K562 (cell line): ENCODE measurements at regions not wholly inside any gene's neighbourhood (a gene's known extent, or its start where the extent isn't known, plus 50 kb on each side); places are given as distances from the start of the nearest gene placed in this dataset.

Experiments
- FOXJ3 ChIP-seq: sonication (generic); formaldehyde crosslinking; IDR thresholded peaks from 2 replicates; pipeline ENCODE4 v1.4.0; 2020; ENCODE audit warnings: mild to moderate bottlenecking, missing genetic modification reagents
- NR2C1 ChIP-seq, 2 experiments: fragments of 450-650 bp; IDR thresholded peaks; 2 replicates each; pipeline ENCODE4 v1.6.1; 2017; ENCODE audit warnings: mild to moderate bottlenecking in 2 of 2, antibody characterized with exemption in 1 of 2, inconsistent platforms in 1 of 2, missing compliant biosample characterization in 1 of 2, missing genetic modification characterization in 1 of 2
- PHF8 ChIP-seq: fragments of 200-600 bp; sonication (generic); IDR thresholded peaks from 2 replicates; pipeline ENCODE4 v1.6.1; 2012; ENCODE audit warnings: mixed run types, mild to moderate bottlenecking, inconsistent platforms, low read length, moderate library complexity, borderline replicate concordance
- POLR2AphosphoS5 ChIP-seq: IDR thresholded peaks from 2 replicates; pipeline ENCODE4 v1.6.1; 2011; ENCODE audit warnings: mild to moderate bottlenecking, low read depth, low read length, moderate library complexity; ENCODE audit not compliant: control insufficient read depth, insufficient read depth
- SMARCA5 ChIP-seq: fragments of 450-650 bp; IDR thresholded peaks from 2 replicates; pipeline ENCODE4 v1.6.1; 2016
- TF ChIP-seq, protein P1 (sequence below), 3 experiments: IDR thresholded peaks in 2 of 3; conservative IDR thresholded peaks in 1 of 3; 2 replicates each; pipeline ENCODE4 v1.5.1; 2011 to 2012; ENCODE audit warnings: low read length in 3 of 3, mild to moderate bottlenecking in 3 of 3, control low read depth in 2 of 3, improper control_type of control experiment in 1 of 3, inconsistent platforms in 1 of 3, low read depth in 1 of 3, mixed read lengths in 1 of 3, moderate library complexity in 1 of 3; ENCODE audit not compliant: insufficient read depth in 2 of 3
- TF ChIP-seq, protein P2 (sequence below): fragments of 450-650 bp; formaldehyde crosslinking; IDR thresholded peaks from 2 replicates; pipeline ENCODE4 v1.4.0; 2020; ENCODE audit warnings: mild to moderate bottlenecking, moderate library complexity

DNA sequence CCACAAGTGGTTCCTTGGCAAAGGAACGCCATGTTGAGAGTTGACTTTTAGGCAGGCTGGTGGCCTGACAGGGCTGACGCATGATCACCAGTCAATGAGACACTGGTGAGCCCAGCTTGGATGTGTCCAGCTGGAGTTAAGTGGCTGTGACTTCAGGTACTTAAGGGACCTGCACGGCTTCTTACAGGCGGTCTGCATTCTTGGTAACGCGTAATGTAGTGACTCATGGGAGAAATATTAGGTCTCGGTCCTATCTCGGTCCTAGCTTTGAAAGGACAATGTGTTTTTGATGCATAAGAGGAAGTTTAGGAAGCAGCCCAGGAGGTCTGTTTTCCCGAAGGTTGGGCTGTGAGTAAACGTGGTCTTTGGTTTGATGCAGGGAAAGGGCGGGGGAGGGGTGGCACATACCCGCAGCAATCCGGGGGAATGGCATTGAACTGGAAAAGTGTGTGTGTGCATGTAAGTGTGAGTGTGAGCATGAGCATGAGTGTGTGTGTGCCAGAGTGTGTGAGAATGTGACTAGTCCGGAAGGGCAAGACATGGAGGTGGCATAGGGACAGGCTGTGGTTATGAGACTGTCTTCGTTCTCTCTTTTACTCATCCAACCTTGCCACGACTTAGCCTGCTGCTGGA is 55.3 kb downstream of the FAM43A start:
- TF ChIP-seq NR2C1 (IDR thresholded peaks at IDR 0.05) (no peak), NR2C1 (tag; IDR thresholded peaks at IDR 0.05) (no peak), SMARCA5 (no peak), POLR2AphosphoS5 (no peak), PHF8 (no peak), FOXJ3 (CRISPR knock-in tag) (no peak)
- TF ChIP-seq, protein P1, sequence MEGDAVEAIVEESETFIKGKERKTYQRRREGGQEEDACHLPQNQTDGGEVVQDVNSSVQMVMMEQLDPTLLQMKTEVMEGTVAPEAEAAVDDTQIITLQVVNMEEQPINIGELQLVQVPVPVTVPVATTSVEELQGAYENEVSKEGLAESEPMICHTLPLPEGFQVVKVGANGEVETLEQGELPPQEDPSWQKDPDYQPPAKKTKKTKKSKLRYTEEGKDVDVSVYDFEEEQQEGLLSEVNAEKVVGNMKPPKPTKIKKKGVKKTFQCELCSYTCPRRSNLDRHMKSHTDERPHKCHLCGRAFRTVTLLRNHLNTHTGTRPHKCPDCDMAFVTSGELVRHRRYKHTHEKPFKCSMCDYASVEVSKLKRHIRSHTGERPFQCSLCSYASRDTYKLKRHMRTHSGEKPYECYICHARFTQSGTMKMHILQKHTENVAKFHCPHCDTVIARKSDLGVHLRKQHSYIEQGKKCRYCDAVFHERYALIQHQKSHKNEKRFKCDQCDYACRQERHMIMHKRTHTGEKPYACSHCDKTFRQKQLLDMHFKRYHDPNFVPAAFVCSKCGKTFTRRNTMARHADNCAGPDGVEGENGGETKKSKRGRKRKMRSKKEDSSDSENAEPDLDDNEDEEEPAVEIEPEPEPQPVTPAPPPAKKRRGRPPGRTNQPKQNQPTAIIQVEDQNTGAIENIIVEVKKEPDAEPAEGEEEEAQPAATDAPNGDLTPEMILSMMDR (IDR thresholded peaks at IDR 0.05 in 2 of 3, conservative IDR thresholded peaks at IDR 0.05 in 1 of 3; ENCODE audit: insufficient read depth in 2 of 3, low read depth in 1 of 3, low read length in 3 of 3): no peak
- TF ChIP-seq, protein P2, sequence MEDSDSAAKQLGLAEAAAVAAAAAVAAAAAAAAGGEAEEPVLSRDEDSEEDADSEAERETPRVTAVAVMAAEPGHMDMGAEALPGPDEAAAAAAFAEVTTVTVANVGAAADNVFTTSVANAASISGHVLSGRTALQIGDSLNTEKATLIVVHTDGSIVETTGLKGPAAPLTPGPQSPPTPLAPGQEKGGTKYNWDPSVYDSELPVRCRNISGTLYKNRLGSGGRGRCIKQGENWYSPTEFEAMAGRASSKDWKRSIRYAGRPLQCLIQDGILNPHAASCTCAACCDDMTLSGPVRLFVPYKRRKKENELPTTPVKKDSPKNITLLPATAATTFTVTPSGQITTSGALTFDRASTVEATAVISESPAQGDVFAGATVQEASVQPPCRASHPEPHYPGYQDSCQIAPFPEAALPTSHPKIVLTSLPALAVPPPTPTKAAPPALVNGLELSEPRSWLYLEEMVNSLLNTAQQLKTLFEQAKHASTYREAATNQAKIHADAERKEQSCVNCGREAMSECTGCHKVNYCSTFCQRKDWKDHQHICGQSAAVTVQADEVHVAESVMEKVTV: no peak
